OCI-LY7 (cell line): ENCODE measurements at regions not wholly inside any gene's neighbourhood (a gene's known extent, or its start where the extent isn't known, plus 50 kb on each side); places are given as distances from the start of the nearest gene placed in this dataset.

ENCODE experiments used
- BruUV-seq: library from RNA; stranded (reverse); fragments of 400-500 nt; replicated peaks from 2 replicates; lab custom pipeline; 2021; lab: Mats Ljungman, UMichigan
- CTCF ChIA-PET: fragments of 300-600 bp; sonication (Branson Sonifier 250); formaldehyde crosslinking; loops from one replicate; lab custom pipeline; 2022; ENCODE audit warnings: antibody characterized with exemption; ENCODE audit not compliant: unreplicated experiment; lab: Charles Lee
- POLR2A ChIA-PET: fragments of 300-600 bp; sonication (Branson Sonifier 250); formaldehyde crosslinking; loops from one replicate; lab custom pipeline; 2022; ENCODE audit warnings: antibody characterized with exemption; lab: Charles Lee
- DNase-seq: peaks from one replicate; pipeline ENCODE4 v3.0.0-alpha.2; 2015; ENCODE audit warnings: low spot score
- H2AFZ ChIP-seq: fragments of 200-600 bp; sonication (generic), shearing (Covaris generic); 2 replicates; pipeline ENCODE4 v1.6.1; 2014; ENCODE audit warnings: mild to moderate bottlenecking, antibody characterized with exemption, low read length, moderate library complexity
- H3K27ac ChIP-seq: fragments of 200-600 bp; sonication (generic); 2 replicates; pipeline ENCODE4 v1.5.1; 2014; ENCODE audit warnings: mixed run types, low read depth, mild to moderate bottlenecking, moderate library complexity, low read length, inconsistent platforms; ENCODE audit not compliant: poor library complexity, severe bottlenecking
- H3K36me3 ChIP-seq: fragments of 200-600 bp; sonication (generic); 2 replicates; pipeline ENCODE4 v1.6.1; 2014; ENCODE audit warnings: mild to moderate bottlenecking, antibody characterized with exemption, low read length, moderate library complexity, mixed read lengths; ENCODE audit not compliant: insufficient read depth
- H3K4me1 ChIP-seq: fragments of 200-600 bp; sonication (generic); 2 replicates; pipeline ENCODE4 v1.5.1; 2014; ENCODE audit warnings: mild to moderate bottlenecking, low read length; ENCODE audit not compliant: insufficient read depth, poor library complexity, severe bottlenecking
- H3K4me2 ChIP-seq: fragments of 200-600 bp; sonication (generic); 2 replicates; pipeline ENCODE4 v1.6.1; 2014; ENCODE audit warnings: mild to moderate bottlenecking, low read length
- H3K4me3 ChIP-seq: fragments of 200-600 bp; sonication (generic); 2 replicates; pipeline ENCODE4 v1.5.1; 2014; ENCODE audit warnings: mild to moderate bottlenecking, low read depth, low read length; ENCODE audit not compliant: poor library complexity, severe bottlenecking
- H3K79me2 ChIP-seq: fragments of 200-600 bp; sonication (generic); 2 replicates; pipeline ENCODE4 v1.6.1; 2016; ENCODE audit warnings: low read depth, mild to moderate bottlenecking, low read length, moderate library complexity, mixed read lengths; ENCODE audit not compliant: insufficient read depth
- H3K9me2 ChIP-seq: fragments of 200-600 bp; sonication (generic); 2 replicates; pipeline ENCODE4 v1.6.1; 2016; ENCODE audit warnings: mild to moderate bottlenecking, low read length, mixed read lengths; ENCODE audit not compliant: insufficient read depth
- H3K9me3 ChIP-seq: fragments of 200-600 bp; sonication (generic); 2 replicates; pipeline ENCODE4 v1.6.1; 2014; ENCODE audit warnings: mild to moderate bottlenecking, mixed run types, low read length, mixed read lengths
- H4K20me1 ChIP-seq: fragments of 200-600 bp; sonication (generic); 2 replicates; pipeline ENCODE4 v1.6.1; 2014; ENCODE audit warnings: mild to moderate bottlenecking, antibody characterized with exemption, low read length, moderate library complexity, mixed read lengths; ENCODE audit not compliant: insufficient read depth
- EZH2phosphoT487 ChIP-seq: fragments of 200-600 bp; sonication (generic); IDR thresholded peaks from 2 replicates; pipeline ENCODE4 v1.6.1; 2018; ENCODE audit warnings: low read depth, borderline replicate concordance, mild to moderate bottlenecking, mixed run types, antibody characterized with exemption, low read length, moderate library complexity, mixed read lengths
- intact Hi-C: fragments of 100-400 bp; cut with micrococcal nuclease; formaldehyde crosslinking; loops from one replicate; pipeline ENCODE4 v1.10.0; 2022; ENCODE audit not compliant: unreplicated experiment
- TF ChIP-seq, protein P1 (sequence below): fragments of 200-600 bp; sonication (generic); conservative IDR thresholded peaks from 2 replicates; pipeline ENCODE4 v1.5.1; 2014; ENCODE audit warnings: mild to moderate bottlenecking, antibody characterized with exemption, low read length, moderate library complexity, mixed read lengths

DNA sequence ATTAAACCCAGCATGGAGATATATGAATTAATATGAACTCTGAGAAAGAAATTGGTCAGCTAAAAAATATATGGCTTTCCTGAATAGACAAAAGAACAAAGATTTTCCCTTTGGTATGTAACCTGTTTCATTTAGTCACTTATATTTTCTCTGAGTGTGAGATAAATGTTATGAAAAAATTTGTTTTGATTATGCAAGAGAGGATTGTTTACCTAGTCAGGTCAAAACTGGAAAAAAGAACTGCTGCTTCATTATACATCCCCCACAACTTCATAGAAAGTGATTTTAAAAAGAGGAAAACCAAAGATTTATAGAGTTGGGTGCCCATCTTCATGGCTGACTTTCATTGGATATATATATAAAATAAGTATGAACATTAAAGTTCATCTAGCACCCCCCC lies 242.2 kb upstream of the FN1 start:
- BruUV-seq, result no TSS peak
- H3K4me1 ChIP-seq, result no peaks in the 10 kb centered on the region
- no peaks in the 10 kb centered on the region for H3K9me2 ChIP-seq
- POLR2A ChIA-PET, result interaction anchor here (0.6 to 1.0 kb wide), 3 partner anchors 10 to 20 kb away, joined by 3 to 5 read pairs (median 3); no protein-coding TSS in a partner anchor
- H3K79me2 ChIP-seq, result no peaks in the 10 kb centered on the region
- no peak overlapping the region for H2AFZ ChIP-seq
- intact Hi-C loops, result no loop called here
- no peak for DNase-seq
- CTCF ChIA-PET, result no interaction called here
- H3K9me3 ChIP-seq, result no peaks in the 10 kb centered on the region
- no peak overlapping the region for H3K4me3 ChIP-seq
- TF ChIP-seq EZH2phosphoT487, result no peak
- TF ChIP-seq, protein P1, sequence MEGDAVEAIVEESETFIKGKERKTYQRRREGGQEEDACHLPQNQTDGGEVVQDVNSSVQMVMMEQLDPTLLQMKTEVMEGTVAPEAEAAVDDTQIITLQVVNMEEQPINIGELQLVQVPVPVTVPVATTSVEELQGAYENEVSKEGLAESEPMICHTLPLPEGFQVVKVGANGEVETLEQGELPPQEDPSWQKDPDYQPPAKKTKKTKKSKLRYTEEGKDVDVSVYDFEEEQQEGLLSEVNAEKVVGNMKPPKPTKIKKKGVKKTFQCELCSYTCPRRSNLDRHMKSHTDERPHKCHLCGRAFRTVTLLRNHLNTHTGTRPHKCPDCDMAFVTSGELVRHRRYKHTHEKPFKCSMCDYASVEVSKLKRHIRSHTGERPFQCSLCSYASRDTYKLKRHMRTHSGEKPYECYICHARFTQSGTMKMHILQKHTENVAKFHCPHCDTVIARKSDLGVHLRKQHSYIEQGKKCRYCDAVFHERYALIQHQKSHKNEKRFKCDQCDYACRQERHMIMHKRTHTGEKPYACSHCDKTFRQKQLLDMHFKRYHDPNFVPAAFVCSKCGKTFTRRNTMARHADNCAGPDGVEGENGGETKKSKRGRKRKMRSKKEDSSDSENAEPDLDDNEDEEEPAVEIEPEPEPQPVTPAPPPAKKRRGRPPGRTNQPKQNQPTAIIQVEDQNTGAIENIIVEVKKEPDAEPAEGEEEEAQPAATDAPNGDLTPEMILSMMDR, result no peak
- no peaks in the 10 kb centered on the region for H4K20me1 ChIP-seq
- no peaks in the 10 kb centered on the region for H3K36me3 ChIP-seq
- H3K27ac ChIP-seq, result no peak overlapping the region
- no peak overlapping the region for H3K4me2 ChIP-seq

DNA sequence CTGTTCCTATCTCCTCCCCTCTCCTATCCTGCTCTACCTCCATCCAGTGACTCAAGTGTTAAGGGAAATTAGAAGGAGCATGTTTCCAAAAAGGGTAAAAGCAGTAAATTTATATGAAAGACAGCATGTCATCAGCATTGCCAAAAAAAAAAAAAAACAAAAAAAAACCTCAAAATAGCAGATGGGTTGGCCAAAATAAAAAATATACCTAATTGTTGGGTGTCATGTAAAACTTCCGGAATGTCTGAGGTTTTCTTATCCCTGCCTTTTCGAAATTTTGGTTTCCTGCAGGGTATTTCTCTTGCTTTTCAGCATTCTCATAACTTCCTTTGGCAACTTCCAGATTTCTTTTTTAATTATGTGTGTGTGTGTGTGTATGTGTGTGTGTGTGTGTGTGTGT lies 241.6 kb upstream of the FN1 start:
- BruUV-seq, result no TSS peak
- no peak overlapping the region for H3K4me3 ChIP-seq
- H3K9me3 ChIP-seq, result no peaks in the 10 kb centered on the region
- H3K79me2 ChIP-seq, result no peaks in the 10 kb centered on the region
- CTCF ChIA-PET, result no interaction called here
- no peaks in the 10 kb centered on the region for H3K9me2 ChIP-seq
- POLR2A ChIA-PET, result interaction anchor here (0.6 to 0.8 kb wide), 2 partner anchors 11 to 19 kb away, joined by 3 to 5 read pairs; no protein-coding TSS in a partner anchor
- intact Hi-C loops, result no loop called here
- DNase-seq, result no peak
- no peak overlapping the region for H3K4me2 ChIP-seq
- H3K36me3 ChIP-seq, result no peaks in the 10 kb centered on the region
- no peaks in the 10 kb centered on the region for H4K20me1 ChIP-seq
- no peaks in the 10 kb centered on the region for H3K4me1 ChIP-seq
- no peak overlapping the region for H3K27ac ChIP-seq
- TF ChIP-seq EZH2phosphoT487, result no peak
- TF ChIP-seq, protein P1, result no peak
- no peak overlapping the region for H2AFZ ChIP-seq

DNA sequence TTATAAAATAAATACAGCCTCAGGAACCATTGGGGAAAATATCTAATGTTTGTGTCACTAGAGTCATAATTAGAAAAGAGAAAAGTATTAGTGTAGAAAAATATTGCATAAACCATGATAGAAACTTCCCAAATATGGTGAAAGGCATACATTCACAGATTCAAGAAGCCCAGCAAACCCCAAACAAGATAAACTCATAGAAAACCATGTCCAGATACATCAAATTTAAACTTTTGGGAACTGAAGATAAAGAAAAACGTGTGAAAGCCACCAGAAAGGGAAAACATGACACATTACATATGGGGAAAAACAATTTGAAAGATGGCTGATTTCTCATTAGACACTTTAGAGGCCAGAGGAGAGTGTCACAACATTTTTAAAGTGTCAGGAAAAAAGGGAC lies 236.5 kb upstream of the FN1 start:
- no TSS peak for BruUV-seq
- no peaks in the 10 kb centered on the region for H3K9me3 ChIP-seq
- ChIA-PET POLR2A (no interaction called here), CTCF (no interaction called here)
- H4K20me1 ChIP-seq, result no peaks in the 10 kb centered on the region
- H2AFZ ChIP-seq, result no peak overlapping the region
- H3K36me3 ChIP-seq, result no peaks in the 10 kb centered on the region
- H3K9me2 ChIP-seq, result no peaks in the 10 kb centered on the region
- intact Hi-C loops, result no loop called here
- H3K4me3 ChIP-seq, result no peak overlapping the region
- H3K4me2 ChIP-seq, result no peak overlapping the region
- TF ChIP-seq EZH2phosphoT487, result no peak
- TF ChIP-seq, protein P1, result no peak
- no peaks in the 10 kb centered on the region for H3K4me1 ChIP-seq
- DNase-seq, result no peak
- H3K27ac ChIP-seq, result no peak overlapping the region
- no peaks in the 10 kb centered on the region for H3K79me2 ChIP-seq
